ENCODE measurements at regions not wholly inside any gene's neighbourhood (a gene's known extent, or its start where the extent isn't known, plus 50 kb on each side); places are given as distances from the start of the nearest gene placed in this dataset.

- no peak overlapping the region for H3K9ac ChIP-seq (ENCODE audit: low read depth, low read length)
- DNase-seq (no peak), ATAC-seq (ENCODE audit: insufficient read depth, low read depth) (no peak)
- H3K36me3 ChIP-seq (ENCODE audit: insufficient read depth, low read length) = no peaks in the 10 kb centered on the region
- H3K4me3 ChIP-seq (ENCODE audit: low read depth in 1 of 2, low read length in 2 of 2) = no peak overlapping the region
- H3K27me3 ChIP-seq (ENCODE audit: insufficient read depth, low read length, poor library complexity) = no peaks in the 10 kb centered on the region
- H3K4me1 ChIP-seq (ENCODE audit: insufficient read depth, low read length) = no peaks in the 10 kb centered on the region
- no peaks in the 10 kb centered on the region for H3K9me3 ChIP-seq (ENCODE audit: insufficient read depth, low read length, severe bottlenecking)
- H2AFZ ChIP-seq (ENCODE audit: low read depth, low read length) = no peak overlapping the region
- H4K20me1 ChIP-seq (ENCODE audit: insufficient read depth, low read length) = no peaks in the 10 kb centered on the region
- no peak overlapping the region for H3K4me2 ChIP-seq (ENCODE audit: insufficient read depth, low read length)
- H3K79me2 ChIP-seq (ENCODE audit: insufficient read depth, low read length) = no peaks in the 10 kb centered on the region
- no peak overlapping the region for H3K27ac ChIP-seq (ENCODE audit: low read length)
- TF ChIP-seq, protein P1, sequence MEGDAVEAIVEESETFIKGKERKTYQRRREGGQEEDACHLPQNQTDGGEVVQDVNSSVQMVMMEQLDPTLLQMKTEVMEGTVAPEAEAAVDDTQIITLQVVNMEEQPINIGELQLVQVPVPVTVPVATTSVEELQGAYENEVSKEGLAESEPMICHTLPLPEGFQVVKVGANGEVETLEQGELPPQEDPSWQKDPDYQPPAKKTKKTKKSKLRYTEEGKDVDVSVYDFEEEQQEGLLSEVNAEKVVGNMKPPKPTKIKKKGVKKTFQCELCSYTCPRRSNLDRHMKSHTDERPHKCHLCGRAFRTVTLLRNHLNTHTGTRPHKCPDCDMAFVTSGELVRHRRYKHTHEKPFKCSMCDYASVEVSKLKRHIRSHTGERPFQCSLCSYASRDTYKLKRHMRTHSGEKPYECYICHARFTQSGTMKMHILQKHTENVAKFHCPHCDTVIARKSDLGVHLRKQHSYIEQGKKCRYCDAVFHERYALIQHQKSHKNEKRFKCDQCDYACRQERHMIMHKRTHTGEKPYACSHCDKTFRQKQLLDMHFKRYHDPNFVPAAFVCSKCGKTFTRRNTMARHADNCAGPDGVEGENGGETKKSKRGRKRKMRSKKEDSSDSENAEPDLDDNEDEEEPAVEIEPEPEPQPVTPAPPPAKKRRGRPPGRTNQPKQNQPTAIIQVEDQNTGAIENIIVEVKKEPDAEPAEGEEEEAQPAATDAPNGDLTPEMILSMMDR (IDR thresholded peaks at IDR 0.05; ENCODE audit: borderline replicate concordance, extremely low read depth, low read length, poor library complexity, severe bottlenecking) = no peak
- no peak for TF ChIP-seq EZH2 (IDR thresholded peaks at IDR 0.05; ENCODE audit: borderline replicate concordance, low read depth, low read length, severe bottlenecking)
Observed at GRCh38 chr3:127064391-127065137, 81.6 kb downstream of the PLXNA1 start.

GRCh38 chr3:127065138-127065427 lies 82.2 kb downstream of the PLXNA1 start:
- no peak for DNase-seq
- TF ChIP-seq EZH2 (IDR thresholded peaks at IDR 0.05; ENCODE audit: borderline replicate concordance, low read depth, low read length, severe bottlenecking) = no peak
- TF ChIP-seq, protein P1 (IDR thresholded peaks at IDR 0.05; ENCODE audit: borderline replicate concordance, extremely low read depth, low read length, poor library complexity, severe bottlenecking) = no peak
- Histone ChIP-seq H3K9me3 (ENCODE audit: insufficient read depth, low read length, severe bottlenecking) (no peaks in the 10 kb centered on the region), H3K79me2 (ENCODE audit: insufficient read depth, low read length) (no peaks in the 10 kb centered on the region), H3K4me1 (ENCODE audit: insufficient read depth, low read length) (no peaks in the 10 kb centered on the region), H3K4me3 (ENCODE audit: low read depth in 1 of 2, low read length in 2 of 2) (no peak overlapping the region), H4K20me1 (ENCODE audit: insufficient read depth, low read length) (no peaks in the 10 kb centered on the region), H3K9ac (ENCODE audit: low read depth, low read length) (no peak overlapping the region), H3K27me3 (ENCODE audit: insufficient read depth, low read length, poor library complexity) (no peaks in the 10 kb centered on the region), H3K4me2 (ENCODE audit: insufficient read depth, low read length) (no peak overlapping the region), H3K36me3 (ENCODE audit: insufficient read depth, low read length) (no peaks in the 10 kb centered on the region), H2AFZ (ENCODE audit: low read depth, low read length) (no peak overlapping the region), H3K27ac (ENCODE audit: low read length) (no peak overlapping the region)
- no peak for ATAC-seq (ENCODE audit: insufficient read depth, low read depth)

GRCh38 chr3:127065561-127066290 lies 82.8 kb downstream of the PLXNA1 start:
- no peak for DNase-seq
- Histone ChIP-seq H3K4me2 (ENCODE audit: insufficient read depth, low read length) (no peak overlapping the region), H3K27ac (ENCODE audit: low read length) (no peak overlapping the region), H3K9ac (ENCODE audit: low read depth, low read length) (no peak overlapping the region), H2AFZ (ENCODE audit: low read depth, low read length) (no peak overlapping the region), H4K20me1 (ENCODE audit: insufficient read depth, low read length) (no peaks in the 10 kb centered on the region), H3K4me1 (ENCODE audit: insufficient read depth, low read length) (no peaks in the 10 kb centered on the region), H3K27me3 (ENCODE audit: insufficient read depth, low read length, poor library complexity) (no peaks in the 10 kb centered on the region), H3K79me2 (ENCODE audit: insufficient read depth, low read length) (no peaks in the 10 kb centered on the region), H3K4me3 (ENCODE audit: low read depth in 1 of 2, low read length in 2 of 2) (no peak overlapping the region), H3K9me3 (ENCODE audit: insufficient read depth, low read length, severe bottlenecking) (no peaks in the 10 kb centered on the region), H3K36me3 (ENCODE audit: insufficient read depth, low read length) (no peaks in the 10 kb centered on the region)
- ATAC-seq (ENCODE audit: insufficient read depth, low read depth) = no peak
- TF ChIP-seq EZH2 (IDR thresholded peaks at IDR 0.05; ENCODE audit: borderline replicate concordance, low read depth, low read length, severe bottlenecking) = no peak
- TF ChIP-seq, protein P1 (IDR thresholded peaks at IDR 0.05; ENCODE audit: borderline replicate concordance, extremely low read depth, low read length, poor library complexity, severe bottlenecking) = no peak
